GM03348 (cell line): ENCODE measurements at regions not wholly inside any gene's neighbourhood (a gene's known extent, or its start where the extent isn't known, plus 50 kb on each side); places are given as distances from the start of the nearest gene placed in this dataset.
A peak's percentile ranks its signal among the peaks of the same experiment; 100 is the strongest.

Source experiments
- DNase-seq: peaks from one replicate; pipeline ENCODE4 v3.0.0; 2012; ENCODE audit warnings: low spot score

DNA sequence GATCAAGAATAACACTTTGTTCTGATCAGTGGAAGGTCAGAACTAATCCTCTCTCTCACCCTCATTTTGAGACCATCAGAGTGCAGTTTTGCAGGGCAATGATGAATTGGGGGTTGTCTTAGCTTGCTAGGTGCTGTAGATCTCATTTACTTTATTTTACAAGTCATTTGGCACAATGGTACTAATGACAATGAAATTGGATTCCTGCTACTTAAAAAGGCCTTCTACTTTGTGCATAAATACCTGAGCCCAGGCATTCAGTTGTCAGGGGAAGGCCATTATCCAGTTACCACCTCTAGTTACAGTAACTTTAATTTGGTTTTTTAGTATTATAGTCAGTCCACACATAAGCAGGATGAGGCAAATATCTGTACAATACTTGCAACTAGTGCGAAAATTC is 240.0 kb downstream of the HDGFL1 start:
- no peak for DNase-seq

DNA sequence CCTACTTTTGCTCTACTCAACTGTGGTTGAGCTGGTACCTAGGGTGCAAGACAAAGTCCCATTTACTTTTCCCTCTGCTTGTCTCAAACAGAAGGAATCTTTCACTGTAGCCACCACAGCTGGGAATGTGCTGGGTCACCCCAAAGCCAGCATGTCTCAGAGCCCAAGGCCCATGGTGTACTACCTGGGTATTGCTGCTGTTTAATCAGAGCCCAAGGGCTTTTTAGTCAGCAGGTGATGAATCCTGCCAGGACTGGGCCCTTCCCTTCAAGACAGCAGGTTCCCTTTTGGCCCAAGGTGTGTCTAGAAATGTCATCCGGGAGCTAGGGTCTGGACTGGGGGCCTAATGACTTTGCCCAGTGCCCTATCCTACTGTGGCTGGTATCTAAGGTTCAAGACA is 249.8 kb downstream of the HDGFL1 start:
- no peak for DNase-seq

DNA sequence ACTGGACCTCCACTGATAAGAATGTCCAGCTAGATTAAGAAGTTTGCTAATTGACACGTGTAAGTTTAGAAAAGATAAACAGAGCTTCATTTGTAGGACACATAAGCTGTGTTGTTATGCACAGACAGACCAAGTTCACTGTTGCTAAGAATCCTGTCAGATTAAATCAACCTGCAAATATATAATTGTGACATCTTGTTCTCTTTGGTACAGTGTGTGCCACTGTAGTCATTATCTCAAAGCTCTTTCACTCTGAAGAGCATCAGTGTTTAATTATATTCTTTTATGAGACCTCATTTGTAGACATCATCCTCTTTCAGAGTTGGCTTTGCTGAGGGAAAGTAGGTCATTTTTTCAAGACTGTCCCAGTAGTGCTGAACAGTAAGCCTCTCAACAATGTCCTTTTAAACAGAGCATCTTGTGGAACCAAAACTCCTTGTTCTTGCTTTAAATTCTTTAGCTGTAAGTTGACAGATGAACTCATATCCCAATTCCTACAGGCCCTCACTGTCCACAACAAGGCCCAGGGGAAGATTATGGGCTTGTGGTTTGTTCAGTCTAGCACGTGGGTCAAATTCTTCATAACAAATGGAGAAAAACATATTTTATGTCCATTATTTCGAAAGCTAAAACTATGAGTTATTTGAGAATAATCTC is 252.4 kb downstream of the HDGFL1 start:
- DNase-seq: peak; percentile 73

DNA sequence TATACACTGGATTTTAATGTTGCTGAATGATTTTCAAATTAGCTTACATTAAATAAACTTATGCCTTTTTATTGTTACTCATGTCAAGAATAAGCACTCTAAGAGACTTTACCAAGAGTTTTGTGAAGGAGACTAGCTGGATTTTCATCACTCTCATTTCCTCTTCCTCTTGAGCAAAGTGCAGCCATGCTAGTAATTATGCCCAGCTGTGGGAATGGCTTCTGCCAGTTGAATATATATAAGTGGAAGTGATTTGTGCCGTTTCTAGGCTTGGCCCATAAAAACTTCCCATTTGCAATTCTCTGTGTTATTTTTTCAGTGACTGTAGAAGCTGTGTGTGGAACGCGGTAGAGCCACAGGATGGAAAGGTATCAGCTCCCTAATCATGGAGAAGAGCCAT is 255.8 kb downstream of the HDGFL1 start:
- DNase-seq: no peak

DNA sequence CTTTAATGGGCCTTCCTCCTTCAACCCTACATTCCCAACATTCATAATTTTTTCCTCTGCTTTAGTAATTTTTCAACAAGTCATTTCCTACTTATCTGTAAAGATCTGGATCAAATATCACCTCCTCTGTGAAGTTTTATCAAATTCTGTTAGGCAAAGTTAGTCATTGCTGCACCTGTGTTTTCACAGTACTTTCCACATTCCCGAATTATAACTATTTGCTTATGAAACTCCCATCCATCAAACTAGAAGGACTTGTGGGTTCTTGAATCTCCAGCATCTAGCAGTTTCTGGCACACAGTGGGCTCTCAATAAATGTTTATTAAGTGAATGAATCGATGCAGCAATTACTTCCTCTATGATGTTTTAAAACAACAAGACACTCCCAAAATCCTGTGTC is 257.6 kb downstream of the HDGFL1 start:
- DNase-seq: no peak

DNA sequence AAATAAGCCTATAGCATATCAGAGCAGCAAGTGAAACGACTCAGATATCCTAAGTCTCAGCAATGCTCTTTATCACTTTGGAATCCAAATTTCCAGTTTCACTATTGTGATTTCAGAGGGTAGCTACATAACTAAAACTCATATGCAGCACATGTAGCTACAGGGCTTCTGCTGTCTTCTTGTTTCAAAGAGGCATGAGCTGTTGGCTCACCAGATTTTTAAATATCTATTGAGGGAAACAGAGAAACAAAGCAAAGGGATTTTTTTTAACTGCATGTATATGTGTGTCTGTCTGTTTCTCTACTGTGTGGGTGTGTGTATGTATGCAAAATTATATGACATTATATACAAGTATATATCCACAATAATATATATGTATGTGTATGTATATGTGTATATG is 258.4 kb downstream of the HDGFL1 start:
- DNase-seq: peak; percentile 10

DNA sequence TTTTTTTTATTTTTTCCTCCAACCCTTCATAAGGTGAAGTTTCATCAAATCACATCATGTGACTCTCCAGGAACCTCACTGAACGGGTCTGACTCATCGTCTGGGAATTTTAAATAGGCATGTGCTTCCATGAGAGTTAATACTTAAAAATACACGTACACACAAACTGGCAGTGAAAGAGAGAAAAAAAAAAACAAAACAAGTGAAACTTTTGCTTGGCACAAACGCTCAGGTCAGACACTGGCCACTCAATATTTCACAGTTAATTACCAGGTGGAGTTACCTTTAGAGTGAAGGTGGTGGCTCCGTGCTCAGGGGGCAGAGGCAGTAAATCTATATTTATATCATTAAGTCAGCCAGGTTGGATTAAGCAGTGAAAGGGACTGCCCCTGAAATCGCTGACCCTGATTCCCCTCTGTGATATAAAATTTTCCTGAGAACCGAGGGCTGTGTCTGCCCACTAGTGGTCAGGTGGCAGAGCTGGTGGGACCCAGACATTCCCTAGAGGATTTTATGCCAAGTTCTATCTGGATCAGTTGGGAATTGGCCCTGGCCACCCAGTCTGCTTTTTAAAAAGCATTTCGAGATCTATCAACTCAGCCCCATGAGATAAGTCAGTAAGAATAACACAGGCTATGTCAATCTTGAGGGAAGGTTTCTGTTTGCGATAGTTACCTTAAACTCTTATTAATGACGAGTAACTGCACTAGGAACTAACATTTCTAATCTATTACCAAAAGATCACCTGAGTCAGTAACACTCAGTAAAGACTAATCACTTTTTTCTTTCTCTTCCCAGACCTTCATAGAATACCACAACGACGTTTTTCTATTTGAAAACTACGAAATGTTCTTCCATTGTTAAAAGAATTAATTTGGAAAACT is 259.1 kb downstream of the HDGFL1 start:
- DNase-seq: peak; percentile 82

DNA sequence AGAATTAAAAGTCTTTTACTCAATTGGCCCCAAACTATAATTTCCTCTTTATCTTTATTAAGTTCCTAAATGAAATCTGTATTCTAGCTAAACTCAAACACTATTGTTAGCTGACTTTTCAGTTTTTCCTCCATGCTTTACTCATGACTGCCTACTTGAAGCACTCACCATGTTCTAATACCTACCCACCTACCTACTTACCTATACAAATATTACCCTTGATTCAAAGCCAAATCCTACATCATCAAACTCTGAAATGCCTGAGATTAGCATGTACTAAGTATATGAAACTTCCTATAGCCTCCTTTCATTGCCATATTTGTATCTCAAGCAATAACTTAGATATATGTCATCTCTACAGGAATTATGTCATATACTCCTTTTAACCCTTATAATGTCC is 259.7 kb downstream of the HDGFL1 start:
- no peak for DNase-seq

DNA sequence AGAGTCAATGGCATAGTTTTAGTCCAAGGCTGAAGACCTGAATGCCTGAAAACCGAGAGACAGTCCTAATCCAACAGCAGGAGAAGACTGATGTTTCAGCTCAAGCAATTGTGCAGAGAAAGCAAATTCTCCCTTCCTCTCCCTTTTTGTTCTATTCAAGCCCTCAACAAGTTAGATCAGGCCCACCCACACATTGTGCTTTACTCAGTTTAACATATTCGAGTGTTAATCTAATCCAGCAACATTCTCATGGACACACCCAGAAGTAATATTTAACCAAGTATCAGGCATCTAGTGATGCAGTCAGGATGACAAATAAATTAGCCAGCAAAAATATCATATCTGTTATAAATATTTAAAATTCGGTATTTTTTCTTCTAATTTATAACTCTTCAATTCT is 261.1 kb downstream of the HDGFL1 start:
- no peak for DNase-seq

DNA sequence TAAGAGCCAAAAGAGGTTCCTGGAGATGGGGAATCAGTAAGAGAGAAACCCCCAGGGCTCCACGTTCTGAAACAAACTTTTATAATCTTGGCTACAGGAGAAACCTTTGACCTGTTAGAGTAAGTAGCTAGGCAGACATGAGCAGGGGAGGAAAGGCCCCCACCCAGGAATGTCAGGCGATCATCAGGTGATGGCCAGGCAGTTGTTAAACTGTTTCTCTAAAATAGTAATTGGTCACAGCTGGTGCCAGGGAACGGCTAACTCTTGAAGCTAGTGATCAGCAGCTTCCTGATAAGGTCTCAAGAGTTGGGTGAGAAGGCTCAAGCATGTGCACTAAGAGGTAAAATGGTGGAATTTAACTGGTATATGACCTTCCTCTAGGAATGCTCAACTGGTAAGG is 263.8 kb downstream of the HDGFL1 start:
- DNase-seq: no peak

DNA sequence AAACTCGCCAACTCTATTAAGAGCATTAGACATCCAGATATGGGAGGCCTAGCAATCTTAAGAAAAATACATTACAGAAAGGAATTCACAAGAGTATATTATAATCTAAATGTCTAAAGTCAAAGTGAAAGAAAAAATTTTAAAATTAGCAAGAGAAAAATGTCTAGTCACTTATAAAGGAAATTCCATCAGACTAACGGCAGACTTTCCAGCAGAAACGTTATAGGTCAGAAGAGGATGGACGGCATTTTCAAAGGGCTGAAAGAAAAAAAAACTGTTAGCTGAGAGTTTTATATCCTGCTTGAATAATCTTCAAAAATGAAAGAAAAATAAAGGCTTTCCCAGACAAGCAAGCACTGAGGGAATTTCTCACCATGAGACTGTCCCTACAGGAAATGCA is 269.0 kb downstream of the HDGFL1 start:
- no peak for DNase-seq

DNA sequence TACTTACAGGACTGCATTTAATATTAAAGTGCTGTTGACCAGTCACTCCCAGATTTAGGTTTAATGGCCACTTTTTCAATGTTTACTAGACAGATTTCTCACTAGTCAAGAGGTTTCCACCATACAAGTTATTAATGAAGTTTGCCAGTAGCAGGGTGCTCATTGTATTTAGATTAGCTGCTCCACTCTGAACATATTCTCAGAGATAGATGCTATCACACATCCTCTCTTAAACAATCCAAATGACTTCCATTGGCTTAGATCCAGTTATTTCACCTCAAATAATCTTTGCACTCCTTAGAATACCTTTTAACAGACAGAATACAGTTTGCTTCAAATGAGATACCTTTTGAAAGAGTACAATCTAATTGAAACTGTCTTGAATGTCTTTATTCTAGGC is 276.1 kb downstream of the HDGFL1 start:
- DNase-seq: no peak

DNA sequence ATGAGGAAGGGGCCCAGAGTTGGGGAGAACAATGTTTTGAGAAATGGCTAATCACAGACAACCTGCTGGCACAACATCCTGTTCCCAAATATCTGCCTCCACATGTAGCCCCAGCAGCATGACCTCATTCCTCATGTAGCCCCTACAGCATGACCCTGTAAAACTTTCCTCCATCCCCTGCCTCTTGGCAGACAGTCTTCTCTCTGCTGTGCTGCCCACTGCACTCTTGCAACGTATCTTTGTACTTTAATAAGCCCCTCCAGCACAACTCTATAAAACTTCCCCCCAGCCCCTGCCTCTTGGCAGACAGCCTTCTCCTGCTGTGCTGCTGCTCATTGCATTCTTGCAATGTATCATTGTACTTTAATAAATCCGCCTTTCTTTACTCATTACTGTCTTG is 278.8 kb downstream of the HDGFL1 start:
- DNase-seq: no peak

DNA sequence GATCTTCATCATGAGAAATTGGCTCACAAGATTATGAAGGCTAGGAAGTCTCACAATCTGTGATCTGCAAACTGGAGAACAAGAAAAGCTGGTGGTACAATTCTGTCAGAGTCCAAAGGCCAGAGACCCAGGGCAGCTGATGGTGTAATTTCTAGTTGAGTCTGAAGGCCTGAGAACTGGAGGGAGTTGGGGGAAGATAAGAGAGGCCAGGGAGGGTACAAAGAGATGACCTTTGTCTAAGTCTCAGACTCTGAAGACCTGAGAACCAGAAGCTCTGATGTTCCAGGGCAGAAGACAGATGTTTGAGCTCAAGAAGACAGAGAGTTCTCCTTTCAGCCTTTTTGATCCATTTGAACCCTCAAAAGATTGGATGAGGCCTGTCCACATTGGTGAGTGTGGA is 280.6 kb downstream of the HDGFL1 start:
- DNase-seq: no peak

DNA sequence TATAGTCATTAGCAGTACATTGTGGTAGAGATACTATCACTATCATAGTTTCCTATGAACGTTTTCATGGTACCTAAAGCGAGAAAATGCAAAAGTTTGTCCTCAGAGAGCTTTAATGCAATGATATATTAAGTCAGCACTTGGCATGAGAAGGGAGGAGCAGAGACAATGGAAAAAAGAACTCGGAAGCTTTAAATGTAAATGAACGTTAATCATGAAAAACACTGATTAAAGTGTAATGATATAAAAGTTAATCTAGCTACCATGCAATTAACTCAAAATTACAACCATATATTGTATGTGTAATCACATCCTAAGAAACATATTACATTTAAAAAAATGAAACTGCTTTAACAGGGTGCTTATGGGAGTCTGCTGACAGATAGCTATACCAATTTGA is 282.7 kb downstream of the HDGFL1 start:
- DNase-seq: no peak

DNA sequence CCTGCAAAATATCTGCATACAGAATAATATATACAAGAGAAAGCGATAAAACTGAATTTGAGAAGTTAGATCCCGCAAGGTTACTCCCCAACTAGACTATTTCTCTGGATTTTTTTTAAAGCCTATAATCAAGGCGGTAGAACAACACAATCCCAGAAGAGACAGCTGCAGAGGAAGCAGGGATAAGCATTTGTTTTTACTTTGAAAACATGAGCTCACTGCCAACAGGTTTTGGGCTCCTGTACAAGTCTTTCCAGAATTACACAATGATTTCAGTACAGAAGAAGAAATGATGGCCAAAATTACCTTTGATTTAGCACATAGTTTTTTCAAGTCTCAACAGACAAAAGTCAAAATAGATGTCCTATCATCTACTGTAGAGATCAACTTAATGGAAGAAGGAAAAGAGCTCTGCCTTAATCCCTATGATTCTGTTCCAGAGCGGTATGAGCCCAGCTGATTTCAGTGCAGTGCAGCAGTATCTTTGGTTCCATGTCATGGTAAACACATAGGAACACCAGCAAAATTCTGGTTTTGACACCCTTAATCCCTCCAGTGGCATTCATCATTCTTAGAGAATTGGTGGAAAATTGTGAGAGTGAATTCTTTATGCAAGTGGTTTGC is 304.3 kb downstream of the HDGFL1 start:
- no peak for DNase-seq

DNA sequence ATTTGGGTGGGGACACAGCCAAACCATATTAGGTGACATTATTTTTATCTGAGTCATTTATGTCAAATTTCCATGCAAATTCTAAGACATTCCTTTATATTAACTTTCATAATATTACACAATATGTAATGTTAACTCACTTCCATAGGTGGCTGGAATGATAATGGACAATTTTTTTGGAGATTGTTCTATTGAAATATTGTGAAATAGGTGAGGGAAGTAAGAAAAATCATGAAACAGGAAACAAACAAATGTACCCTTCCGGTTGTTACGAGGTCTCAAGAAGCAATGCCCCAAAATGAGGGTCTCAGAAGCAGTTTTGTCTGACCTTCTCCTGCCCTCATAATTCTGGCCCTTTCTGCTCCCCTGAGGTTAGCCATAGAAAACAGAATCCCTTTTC is 306.5 kb downstream of the HDGFL1 start:
- DNase-seq: no peak

DNA sequence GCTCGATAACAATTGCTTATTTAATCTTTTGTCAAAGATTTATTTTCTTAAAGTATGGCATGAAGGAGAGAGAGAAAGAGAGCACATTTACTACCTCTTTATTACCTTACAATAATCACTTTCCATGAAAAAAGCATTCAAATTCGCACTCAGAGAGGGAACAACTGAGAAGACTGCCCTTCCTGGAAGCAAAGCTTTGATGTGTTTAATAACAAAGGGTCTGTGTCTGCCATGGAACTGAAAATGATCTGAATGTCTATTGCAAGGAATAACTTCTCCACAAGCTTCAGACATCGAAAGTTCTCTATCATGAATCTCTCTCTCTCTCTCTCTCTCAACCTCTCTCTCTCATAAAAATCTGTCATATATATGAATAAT is 308.9 kb downstream of the HDGFL1 start:
- no peak for DNase-seq

DNA sequence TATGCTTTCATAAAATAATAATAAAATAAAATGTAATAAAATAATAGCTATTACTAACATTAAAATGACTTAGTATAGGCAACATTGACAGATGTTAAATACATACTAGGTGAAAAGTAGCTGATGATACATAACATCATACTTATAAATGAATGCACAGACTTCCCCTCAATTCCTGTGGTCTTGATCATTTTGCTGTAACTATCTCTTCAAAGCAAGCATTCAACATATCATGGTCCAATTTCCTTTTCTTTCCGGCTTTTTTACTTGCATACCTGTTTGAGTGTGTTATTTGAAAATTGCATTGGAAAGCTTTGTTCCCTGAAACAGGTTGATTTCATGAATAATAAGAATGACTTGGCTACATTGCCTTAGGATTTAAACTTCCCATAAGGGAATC is 309.3 kb downstream of the HDGFL1 start:
- no peak for DNase-seq

DNA sequence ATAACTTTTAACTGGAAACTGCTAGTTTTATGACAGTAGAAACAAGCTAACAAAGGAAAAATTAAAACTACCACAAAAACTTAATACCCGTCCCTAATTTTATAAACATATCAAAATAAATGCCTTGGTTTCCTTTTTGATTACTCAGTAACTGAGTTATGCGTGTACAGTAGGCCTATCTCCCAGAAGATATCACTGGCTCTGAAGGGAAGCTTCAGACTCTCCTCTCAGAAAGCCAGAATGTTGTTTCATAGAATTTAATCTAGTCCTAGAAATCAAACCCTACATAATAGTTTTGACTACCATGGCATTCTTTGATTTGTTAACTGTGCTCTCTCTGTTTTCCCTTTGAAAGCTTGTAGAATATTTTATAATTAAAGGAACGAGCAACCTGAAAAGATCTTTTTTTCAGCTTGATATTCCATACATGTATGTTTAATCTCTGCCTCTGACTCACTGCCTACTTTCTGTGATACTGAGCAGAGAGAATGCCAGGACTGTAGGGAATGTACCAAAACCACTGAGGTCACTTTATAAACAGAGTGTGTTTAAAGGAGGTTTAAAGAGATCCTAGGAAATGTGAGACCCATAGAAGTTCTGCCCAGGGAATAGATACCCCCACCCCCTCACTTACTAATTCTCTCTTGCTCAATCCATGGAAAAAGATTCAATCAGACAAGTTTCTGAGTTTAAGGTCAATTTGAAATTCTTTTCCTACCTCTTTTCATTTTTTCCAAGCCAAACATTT is 311.5 kb downstream of the HDGFL1 start:
- peak; percentile 80 for DNase-seq

DNA sequence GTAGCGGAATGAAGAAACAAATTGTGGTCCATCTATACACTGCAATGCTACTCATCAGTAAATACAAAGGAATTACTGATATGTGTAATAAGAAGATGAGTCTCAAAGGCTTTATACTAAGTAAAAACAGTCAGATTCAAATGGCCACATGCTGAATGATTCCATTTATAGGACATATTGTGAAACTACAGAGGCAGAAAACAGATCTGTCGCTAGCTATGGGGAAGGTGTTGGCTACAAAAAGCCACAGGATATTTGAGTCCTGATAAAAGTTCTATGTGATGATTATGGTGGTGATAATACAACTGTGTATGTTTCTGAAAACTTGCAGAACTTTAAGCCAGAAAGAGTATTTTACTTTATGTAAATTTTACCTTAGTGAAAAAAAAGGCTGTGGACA is 313.2 kb downstream of the HDGFL1 start:
- DNase-seq: no peak

DNA sequence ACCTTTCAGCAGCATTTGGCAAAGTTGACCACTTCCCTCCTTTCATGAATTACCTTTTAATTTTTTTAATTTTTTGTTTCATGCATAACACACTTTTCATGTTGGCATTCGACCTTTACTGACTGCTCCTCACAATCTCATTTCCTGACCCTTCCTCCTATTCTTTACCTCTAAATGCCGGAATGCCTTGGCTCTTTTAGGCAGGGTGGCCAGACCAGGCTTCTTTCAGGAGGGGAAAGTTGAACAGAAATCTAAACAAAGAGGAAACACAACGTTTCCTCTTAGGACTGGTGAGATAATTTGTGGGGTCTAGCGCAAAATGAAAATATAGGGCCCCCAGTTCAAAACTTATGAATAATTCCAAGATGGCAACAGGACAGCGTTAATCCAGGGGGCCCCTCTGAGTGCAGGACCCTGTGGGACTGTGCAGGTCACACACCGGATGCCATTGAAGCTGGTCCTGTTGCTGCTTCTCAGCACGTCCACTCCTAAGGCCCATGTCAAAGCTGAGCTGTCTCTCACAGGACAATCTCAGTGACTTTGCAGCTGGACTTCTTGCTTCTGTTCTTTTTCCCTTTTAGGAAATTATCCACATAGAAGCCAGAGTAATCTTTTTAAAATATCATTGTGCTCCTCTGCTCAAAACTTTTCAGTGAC is 313.8 kb downstream of the HDGFL1 start:
- DNase-seq: no peak
